ENCODE measurements at regions not wholly inside any gene's neighbourhood (a gene's known extent, or its start where the extent isn't known, plus 50 kb on each side); places are given as distances from the start of the nearest gene placed in this dataset.

- DNase-seq = no peak
These were observed 253.7 kb downstream of the PDHA2 start for GRCh38 chr4:96093563-96093962.

GRCh38 chr4:96094183-96094582 lies 254.3 kb downstream of the PDHA2 start:
- no peak for DNase-seq

- no peak for DNase-seq
These were observed 257.2 kb downstream of the PDHA2 start for GRCh38 chr4:96097040-96097607.

- DNase-seq = no peak
These were observed 257.8 kb downstream of the PDHA2 start for GRCh38 chr4:96097693-96098092.

- DNase-seq = no peak
These were observed 259.1 kb downstream of the PDHA2 start for GRCh38 chr4:96099031-96099430.

GRCh38 chr4:96102541-96103026 lies 262.7 kb downstream of the PDHA2 start:
- DNase-seq = no peak

- DNase-seq = no peak
These were observed 263.2 kb downstream of the PDHA2 start for GRCh38 chr4:96103086-96103485.

- DNase-seq = no peak
These were observed 268.3 kb downstream of the PDHA2 start for GRCh38 chr4:96108146-96108545.

- DNase-seq = no peak
These were observed 272.7 kb downstream of the PDHA2 start for GRCh38 chr4:96112631-96113030.

GRCh38 chr4:96120206-96120605 lies 280.3 kb downstream of the PDHA2 start:
- no peak for DNase-seq

- no peak for DNase-seq
These were observed 286.3 kb downstream of the PDHA2 start for GRCh38 chr4:96126227-96126626.

GRCh38 chr4:96131186-96131585 lies 291.3 kb downstream of the PDHA2 start:
- DNase-seq = no peak

- no peak for DNase-seq
These were observed 294.9 kb downstream of the PDHA2 start for GRCh38 chr4:96134806-96135205.

- DNase-seq = no peak
These were observed 296.2 kb downstream of the PDHA2 start for GRCh38 chr4:96136056-96136455.

- no peak for DNase-seq
These were observed 299.5 kb downstream of the PDHA2 start for GRCh38 chr4:96139251-96139929.

GRCh38 chr4:96145601-96146000 lies 305.7 kb downstream of the PDHA2 start:
- no peak for DNase-seq

GRCh38 chr4:96146686-96147085 lies 306.8 kb downstream of the PDHA2 start:
- no peak for DNase-seq

- no peak for DNase-seq
These were observed 310.0 kb downstream of the PDHA2 start for GRCh38 chr4:96149894-96150293.

- DNase-seq = no peak
These were observed 310.6 kb downstream of the PDHA2 start for GRCh38 chr4:96150466-96150865.

GRCh38 chr4:96152824-96153223 lies 312.9 kb downstream of the PDHA2 start:
- no peak for DNase-seq

GRCh38 chr4:96154676-96155075 lies 314.8 kb downstream of the PDHA2 start:
- no peak for DNase-seq

- no peak for DNase-seq
These were observed 322.7 kb downstream of the PDHA2 start for GRCh38 chr4:96162636-96163035.

- no peak for DNase-seq
These were observed 325.0 kb downstream of the PDHA2 start for GRCh38 chr4:96164814-96165351.
